Heart left ventricle (tissue), 16 donors: ENCODE measurements at regions not wholly inside any gene's neighbourhood (a gene's known extent, or its start where the extent isn't known, plus 50 kb on each side); places are given as distances from the start of the nearest gene placed in this dataset.

Experiments used
- ATAC-seq, 4 donors: fragments of 200-7000 bp; cut with Tn5 transposase; one replicate each; pipeline ENCODE4 v1.9.1; 2020 to 2022; ENCODE audit warnings: moderate library complexity in 4 of 4, mild to moderate bottlenecking in 3 of 4, moderate number of reproducible peaks in 1 of 4
- DNase-seq, 5 donors: peaks; one replicate each; pipeline ENCODE4 v3.0.0-alpha.2; 2020
- H3K27ac ChIP-seq, 12 donors: fragments of 200-600 bp; sonication (generic) in 4 of 12; one replicate each; pipeline versions ENCODE4 v1.5.0 to v1.8.0; 2016 to 2022; ENCODE audit warnings: mild to moderate bottlenecking in 2 of 12
- H3K27me3 ChIP-seq, 9 donors: fragments of 200-600 bp; sonication (generic) in 2 of 9; one replicate each; pipeline versions ENCODE4 v1.5.1 to v1.8.0; 2016 to 2022; ENCODE audit warnings: mild to moderate bottlenecking in 3 of 9
- H3K36me3 ChIP-seq, 9 donors: fragments of 200-600 bp; sonication (generic) in 2 of 9; one replicate each; pipeline versions ENCODE4 v1.5.0 to v1.8.0; 2018 to 2022; ENCODE audit warnings: mild to moderate bottlenecking in 2 of 9
- H3K4me1 ChIP-seq, 12 donors: fragments of 200-600 bp; sonication (generic) in 4 of 12; one replicate each; pipeline versions ENCODE4 v1.5.0 to v1.8.0; 2016 to 2022; ENCODE audit warnings: mild to moderate bottlenecking in 3 of 12
- H3K4me3 ChIP-seq, 12 donors: fragments of 200-600 bp; sonication (generic) in 4 of 12; one replicate each; pipeline versions ENCODE4 v1.5.0 to v1.8.0; 2017 to 2022; ENCODE audit warnings: mild to moderate bottlenecking in 9 of 12, moderate library complexity in 4 of 12
- H3K9me3 ChIP-seq, 12 donors: fragments of 200-600 bp; sonication (generic) in 4 of 12; one replicate each; pipeline versions ENCODE4 v1.5.0 to v1.8.0; 2016 to 2022; ENCODE audit warnings: mild to moderate bottlenecking in 1 of 12
- POLR2A ChIP-seq, 2 donors: fragments of 450-650 bp; IDR thresholded peaks; one replicate each; pipeline ENCODE4 v1.6.1; 2017; ENCODE audit warnings: antibody characterized with exemption in 2 of 2, mild to moderate bottlenecking in 2 of 2, moderate library complexity in 2 of 2
- WGBS, 4 donors: extraction: QIAGEN DNeasy Blood & Tissue Kit in 2 of 4; methylation state at CpG; one replicate each; pipeline versions ENCODE4 v1.1.5 to v1.1.7; 2013 to 2018; 5-methylcytosine and 5-hydroxymethylcytosine counted together
- intact Hi-C, 10 donors: fragments of 100-400 bp; cut with DNase I; formaldehyde crosslinking; loops; one replicate each; pipeline versions ENCODE4 v1.11.1 to v1.14.2; 2022
- TF ChIP-seq, protein P1 (sequence below), 12 donors: fragments of 200-600 bp; sonication (generic) in 4 of 12; IDR thresholded peaks; one replicate each; pipeline versions ENCODE4 v1.5.0 to v1.8.0; 2018 to 2022; ENCODE audit warnings: antibody characterized with exemption in 12 of 12, mild to moderate bottlenecking in 5 of 12
- donor health status: ischemic (EF 13 %, LVEDD 7.1; RV severe dilation, severe dysfunction).
- donor health status: healthy with polysubstance abuse.
- donor health status: DM: no; HTN: yes; CAD: no.
- donor health status: DM: no; HTN: no; CAD: no.
- donor health status: ischemic (EF 25% LVEDD 6.9; RV normal size, moderate dysfunction).
- donor health status: ischemic (EF 25% LVEDD 5.7; RV mildly dilated, moderate dysfunction).
- donor health status: healthy.
- donor health status: DM: yes; HTN: yes; CAD: no.
- donor health status: ischemic (EF 35%, LVEDD 5.7; RV mildly dilated, moderate dysfunction).
- donor health status: nonischemic (EF 11% LVEDD 7.7; RV severe dilation, severe dysfunction).
- donor health status: DM: yes; HTN: yes; CAD: no.
- donor health status: PGD.
- donor health status: ischemic (EF 29% LVEDD 5.4; RV normal size, mild dysfunction).
- donor health status: nonischemic (EF 23%, LVEDD 6.1; RV moderate dilation, normal function).

DNA sequence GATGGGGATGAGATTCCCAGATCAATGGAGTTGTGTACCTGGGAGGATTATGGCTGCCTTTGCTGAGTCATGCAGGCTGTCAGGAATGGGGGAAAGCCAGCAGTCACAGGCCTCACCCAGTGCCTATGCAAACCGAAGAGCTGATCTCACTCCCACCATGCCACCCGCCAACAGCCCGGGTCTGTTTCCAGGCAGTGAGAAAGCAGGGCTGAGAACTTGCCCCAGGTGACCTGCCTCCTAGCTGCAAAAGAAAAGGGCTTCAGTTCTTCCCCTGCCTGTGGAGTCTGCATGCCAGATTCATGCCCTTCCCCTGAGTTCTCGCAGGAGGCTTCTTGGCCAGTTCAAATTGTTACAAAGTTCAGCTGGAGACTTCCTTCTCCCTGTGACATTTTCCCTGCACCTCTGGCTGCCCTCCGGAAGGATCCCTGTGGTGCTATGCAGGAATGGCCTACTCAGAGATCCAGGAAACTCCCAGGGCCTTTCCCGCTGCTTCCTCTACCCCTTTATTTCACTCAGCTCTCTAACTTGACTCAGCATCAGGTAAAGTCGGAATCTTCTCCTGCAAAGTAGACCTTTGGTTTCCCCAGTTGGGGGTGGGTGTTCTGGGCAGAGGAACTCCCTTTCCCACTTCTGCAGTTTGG, 71.5 kb upstream of the B3GAT2 start:
- Histone ChIP-seq H3K27me3 (no peaks in the 10 kb centered on the region), H3K36me3 (no peaks in the 10 kb centered on the region), H3K4me1 (no peaks in the 10 kb centered on the region), H3K27ac (no peak overlapping the region), H3K9me3 (no peaks in the 10 kb centered on the region), H3K4me3 (no peak overlapping the region)
- no peak for ATAC-seq
- TF ChIP-seq POLR2A (IDR thresholded peaks at IDR 0.05), result no peak
- TF ChIP-seq, protein P1, sequence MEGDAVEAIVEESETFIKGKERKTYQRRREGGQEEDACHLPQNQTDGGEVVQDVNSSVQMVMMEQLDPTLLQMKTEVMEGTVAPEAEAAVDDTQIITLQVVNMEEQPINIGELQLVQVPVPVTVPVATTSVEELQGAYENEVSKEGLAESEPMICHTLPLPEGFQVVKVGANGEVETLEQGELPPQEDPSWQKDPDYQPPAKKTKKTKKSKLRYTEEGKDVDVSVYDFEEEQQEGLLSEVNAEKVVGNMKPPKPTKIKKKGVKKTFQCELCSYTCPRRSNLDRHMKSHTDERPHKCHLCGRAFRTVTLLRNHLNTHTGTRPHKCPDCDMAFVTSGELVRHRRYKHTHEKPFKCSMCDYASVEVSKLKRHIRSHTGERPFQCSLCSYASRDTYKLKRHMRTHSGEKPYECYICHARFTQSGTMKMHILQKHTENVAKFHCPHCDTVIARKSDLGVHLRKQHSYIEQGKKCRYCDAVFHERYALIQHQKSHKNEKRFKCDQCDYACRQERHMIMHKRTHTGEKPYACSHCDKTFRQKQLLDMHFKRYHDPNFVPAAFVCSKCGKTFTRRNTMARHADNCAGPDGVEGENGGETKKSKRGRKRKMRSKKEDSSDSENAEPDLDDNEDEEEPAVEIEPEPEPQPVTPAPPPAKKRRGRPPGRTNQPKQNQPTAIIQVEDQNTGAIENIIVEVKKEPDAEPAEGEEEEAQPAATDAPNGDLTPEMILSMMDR (IDR thresholded peaks at IDR 0.05), result no peak
- intact Hi-C loops, result no loop called here
- WGBS, 4 donors, result 70 to 86% (median 81%) methylated on average over 7 of the region's 7 CpGs
- DNase-seq, result no peak

DNA sequence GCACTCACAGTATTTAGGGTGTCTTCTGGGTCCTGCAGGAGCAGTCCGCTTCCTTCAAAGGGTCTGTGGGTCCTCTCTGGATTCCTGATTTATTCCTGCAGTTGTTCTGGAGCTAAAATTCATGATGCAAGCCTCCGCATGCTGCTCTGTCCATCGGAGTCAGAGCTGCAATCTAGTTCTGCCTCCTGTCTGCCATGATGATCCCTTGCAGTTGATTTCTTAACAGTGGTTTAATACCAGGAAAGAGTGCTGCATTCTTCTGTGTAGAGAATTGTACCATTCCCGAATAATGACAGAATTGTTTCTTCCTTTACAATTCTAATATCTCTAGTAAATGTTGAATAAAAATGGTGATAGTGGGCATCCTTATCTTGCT, 72.0 kb upstream of the B3GAT2 start:
- TF ChIP-seq, protein P1 (IDR thresholded peaks at IDR 0.05), result no peak
- Histone ChIP-seq H3K4me1 (no peaks in the 10 kb centered on the region), H3K27me3 (no peaks in the 10 kb centered on the region), H3K4me3 (no peak overlapping the region), H3K27ac (no peak overlapping the region), H3K36me3 (no peaks in the 10 kb centered on the region), H3K9me3 (no peaks in the 10 kb centered on the region)
- ATAC-seq (no peak), DNase-seq (no peak)
- intact Hi-C loops, result no loop called here
- WGBS, 4 donors, result 85 to 95% (median 91%) methylated on average over 4 of the region's 4 CpGs

DNA sequence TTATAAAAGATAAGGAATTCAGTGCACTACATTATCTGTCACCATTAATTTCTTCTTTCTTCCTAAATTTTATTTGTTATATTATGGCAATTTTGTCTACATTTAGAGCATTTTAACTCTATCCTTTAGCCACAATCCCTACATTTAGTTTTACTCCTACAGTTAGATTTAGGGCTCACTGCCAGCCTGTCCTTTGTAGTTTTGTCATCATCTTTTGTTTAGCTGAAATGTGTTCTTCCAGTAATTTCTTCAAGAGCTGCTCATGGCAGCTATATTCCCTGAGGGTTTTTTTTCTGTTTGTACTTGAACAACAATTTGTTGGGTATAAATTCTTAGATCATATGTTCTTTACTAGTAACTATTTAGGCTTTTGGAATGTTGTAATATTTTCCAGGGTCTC, 72.7 kb upstream of the B3GAT2 start:
- TF ChIP-seq, protein P1 (IDR thresholded peaks at IDR 0.05), result no peak
- no peaks in the 10 kb centered on the region for H3K27me3 ChIP-seq
- intact Hi-C loops, result no loop called here
- no peak overlapping the region for H3K4me3 ChIP-seq
- no peaks in the 10 kb centered on the region for H3K9me3 ChIP-seq
- H3K4me1 ChIP-seq, result no peaks in the 10 kb centered on the region
- H3K36me3 ChIP-seq, result no peaks in the 10 kb centered on the region
- DNase-seq, result no peak
- no peak overlapping the region for H3K27ac ChIP-seq
- no peak for ATAC-seq

DNA sequence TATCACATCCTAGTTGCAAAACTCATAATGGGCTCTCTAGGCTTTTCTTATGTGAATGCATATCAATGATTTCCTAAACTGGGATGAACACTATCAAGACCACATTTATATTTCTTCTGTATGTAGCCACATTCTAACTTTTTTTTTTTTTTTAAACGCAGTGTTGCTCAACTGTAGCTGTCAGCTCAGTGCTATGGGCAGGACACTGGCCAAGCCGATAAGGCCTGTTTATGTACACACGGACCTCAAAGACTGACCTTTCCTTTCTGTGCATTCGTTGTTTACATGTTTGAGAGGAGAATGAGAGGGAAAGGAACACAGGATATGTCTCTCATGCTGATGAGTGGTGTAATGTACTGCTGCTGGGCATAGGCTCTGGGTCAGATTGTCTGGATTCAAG, 75.1 kb upstream of the B3GAT2 start:
- intact Hi-C loops, result no loop called here
- TF ChIP-seq, protein P1 (IDR thresholded peaks at IDR 0.05), result no peak
- no peak for TF ChIP-seq POLR2A (IDR thresholded peaks at IDR 0.05)
- 43 to 55% (median 50%) methylated on average over 4 of the region's 4 CpGs for WGBS, 4 donors
- DNase-seq, result no peak
- Histone ChIP-seq H3K36me3 (no peaks in the 10 kb centered on the region), H3K27me3 (no peaks in the 10 kb centered on the region), H3K4me1 (no peaks in the 10 kb centered on the region), H3K27ac (no peak overlapping the region), H3K4me3 (no peak overlapping the region), H3K9me3 (no peaks in the 10 kb centered on the region)
- ATAC-seq, result no peak
